Upper lobe of right lung (tissue), 1 donor: ENCODE measurements at regions not wholly inside any gene's neighbourhood (a gene's known extent, or its start where the extent isn't known, plus 50 kb on each side); places are given as distances from the start of the nearest gene placed in this dataset.

Experiments used
- ATAC-seq: fragments of 200-7000 bp; cut with Tn5 transposase; one replicate; pipeline ENCODE4 v1.9.1; 2020; ENCODE audit warnings: mild to moderate bottlenecking, moderate library complexity
- DNase-seq: peaks from one replicate; pipeline ENCODE4 v3.0.0-alpha.2; 2020
- H3K27ac ChIP-seq: fragments of 200-600 bp; one replicate; pipeline ENCODE4 v1.8.0; 2022
- H3K27me3 ChIP-seq: fragments of 200-600 bp; one replicate; pipeline ENCODE4 v1.8.0; 2022; ENCODE audit warnings: mild to moderate bottlenecking
- H3K36me3 ChIP-seq: fragments of 200-600 bp; one replicate; pipeline ENCODE4 v1.8.0; 2022
- H3K4me1 ChIP-seq: fragments of 200-600 bp; one replicate; pipeline ENCODE4 v1.8.0; 2022
- H3K4me3 ChIP-seq: fragments of 200-600 bp; one replicate; pipeline ENCODE4 v1.8.0; 2022; ENCODE audit warnings: mild to moderate bottlenecking
- H3K9me3 ChIP-seq: fragments of 200-600 bp; one replicate; pipeline ENCODE4 v1.8.0; 2022
- intact Hi-C: fragments of 100-400 bp; cut with DNase I; formaldehyde crosslinking; loops from one replicate; pipeline ENCODE4 v1.11.0; 2022
- TF ChIP-seq, protein P1 (sequence below): fragments of 200-600 bp; IDR thresholded peaks from one replicate; pipeline ENCODE4 v1.8.0; 2022; ENCODE audit warnings: antibody characterized with exemption
- donor health status: DM: no; HTN: yes; CAD: no; lungs with severe emphysema.

- Histone ChIP-seq H3K36me3 (no peaks in the 10 kb centered on the region), H3K4me1 (no peaks in the 10 kb centered on the region), H3K4me3 (no peak overlapping the region), H3K27ac (no peak overlapping the region), H3K9me3 (no peaks in the 10 kb centered on the region), H3K27me3 (no peaks in the 10 kb centered on the region)
- TF ChIP-seq, protein P1, sequence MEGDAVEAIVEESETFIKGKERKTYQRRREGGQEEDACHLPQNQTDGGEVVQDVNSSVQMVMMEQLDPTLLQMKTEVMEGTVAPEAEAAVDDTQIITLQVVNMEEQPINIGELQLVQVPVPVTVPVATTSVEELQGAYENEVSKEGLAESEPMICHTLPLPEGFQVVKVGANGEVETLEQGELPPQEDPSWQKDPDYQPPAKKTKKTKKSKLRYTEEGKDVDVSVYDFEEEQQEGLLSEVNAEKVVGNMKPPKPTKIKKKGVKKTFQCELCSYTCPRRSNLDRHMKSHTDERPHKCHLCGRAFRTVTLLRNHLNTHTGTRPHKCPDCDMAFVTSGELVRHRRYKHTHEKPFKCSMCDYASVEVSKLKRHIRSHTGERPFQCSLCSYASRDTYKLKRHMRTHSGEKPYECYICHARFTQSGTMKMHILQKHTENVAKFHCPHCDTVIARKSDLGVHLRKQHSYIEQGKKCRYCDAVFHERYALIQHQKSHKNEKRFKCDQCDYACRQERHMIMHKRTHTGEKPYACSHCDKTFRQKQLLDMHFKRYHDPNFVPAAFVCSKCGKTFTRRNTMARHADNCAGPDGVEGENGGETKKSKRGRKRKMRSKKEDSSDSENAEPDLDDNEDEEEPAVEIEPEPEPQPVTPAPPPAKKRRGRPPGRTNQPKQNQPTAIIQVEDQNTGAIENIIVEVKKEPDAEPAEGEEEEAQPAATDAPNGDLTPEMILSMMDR, result no peak
- DNase-seq, result no peak
- intact Hi-C loops, result no loop called here
- no peak for ATAC-seq
Measured at GRCh38 chr5:112004867-112005622, 248.1 kb upstream of the NREP start.

- ATAC-seq, result no peak
- intact Hi-C loops, result no loop called here
- TF ChIP-seq, protein P1, result no peak
Measured at GRCh38 chr5:112002376-112002775, 245.4 kb upstream of the NREP start.

DNA sequence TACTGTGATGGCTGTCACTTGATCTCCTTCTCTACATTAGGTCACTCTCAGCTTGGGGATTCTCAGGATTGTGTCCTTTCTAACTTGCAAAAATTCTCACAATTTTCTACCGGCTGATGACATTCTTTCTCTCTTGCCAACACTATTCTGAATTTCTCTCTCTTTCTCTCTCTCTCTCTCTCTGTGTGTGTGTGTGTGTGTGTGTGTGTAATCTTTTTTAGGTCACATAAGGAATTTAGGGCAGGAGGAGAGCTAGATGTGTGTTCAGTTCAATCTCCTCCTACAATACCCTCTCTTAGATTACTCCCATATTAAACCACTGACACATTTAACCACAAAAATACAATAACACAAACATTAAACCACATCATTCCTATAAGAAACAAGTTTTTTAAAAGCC, 242.3 kb upstream of the NREP start:
- no peaks in the 10 kb centered on the region for H3K9me3 ChIP-seq
- H3K4me1 ChIP-seq, result no peaks in the 10 kb centered on the region
- H3K4me3 ChIP-seq, result no peak overlapping the region
- H3K36me3 ChIP-seq, result no peaks in the 10 kb centered on the region
- TF ChIP-seq, protein P1, result no peak
- no peak overlapping the region for H3K27ac ChIP-seq
- DNase-seq, result no peak
- no peaks in the 10 kb centered on the region for H3K27me3 ChIP-seq
- no peak for ATAC-seq
- intact Hi-C loops, result no loop called here

More at GRCh38 chr5:112002376-112002775, 245.4 kb upstream of the NREP start:
- no peak overlapping the region for H3K4me3 ChIP-seq
- H3K27ac ChIP-seq, result no peak overlapping the region
- no peaks in the 10 kb centered on the region for H3K36me3 ChIP-seq
- H3K4me1 ChIP-seq, result no peaks in the 10 kb centered on the region
- no peaks in the 10 kb centered on the region for H3K9me3 ChIP-seq
- H3K27me3 ChIP-seq, result no peaks in the 10 kb centered on the region
- DNase-seq, result no peak

DNA sequence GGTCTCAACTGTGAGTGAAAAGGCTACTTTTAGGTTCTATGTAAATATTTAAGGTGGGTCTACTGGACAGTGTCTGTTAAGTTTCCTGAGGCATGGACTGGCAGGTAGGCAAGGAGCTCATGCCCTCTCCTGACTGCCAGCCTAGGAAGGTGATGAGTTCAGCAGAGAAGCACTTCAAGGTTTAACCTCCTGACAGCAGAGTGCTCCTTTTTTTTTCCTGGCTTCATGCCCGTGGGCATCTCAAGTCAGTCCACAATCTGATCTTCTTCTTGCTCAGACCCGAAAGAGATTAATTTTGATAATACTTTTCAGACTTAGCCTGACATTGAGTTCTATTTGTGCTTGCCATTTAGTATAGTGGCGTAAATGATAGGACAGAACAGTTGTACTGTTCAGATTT, 241.9 kb upstream of the NREP start:
- DNase-seq (no peak), ATAC-seq (no peak)
- Histone ChIP-seq H3K4me1 (no peaks in the 10 kb centered on the region), H3K27me3 (no peaks in the 10 kb centered on the region), H3K36me3 (no peaks in the 10 kb centered on the region), H3K4me3 (no peak overlapping the region), H3K27ac (no peak overlapping the region), H3K9me3 (no peaks in the 10 kb centered on the region)
- TF ChIP-seq, protein P1, result no peak
- intact Hi-C loops, result no loop called here

- DNase-seq (no peak), ATAC-seq (no peak)
- no peak overlapping the region for H3K27ac ChIP-seq
- TF ChIP-seq, protein P1, result no peak
- no peak overlapping the region for H3K4me3 ChIP-seq
- H3K27me3 ChIP-seq, result no peaks in the 10 kb centered on the region
- no peaks in the 10 kb centered on the region for H3K4me1 ChIP-seq
- intact Hi-C loops, result no loop called here
- no peaks in the 10 kb centered on the region for H3K9me3 ChIP-seq
- no peaks in the 10 kb centered on the region for H3K36me3 ChIP-seq
Measured at GRCh38 chr5:111997711-111998110, 240.7 kb upstream of the NREP start.

DNA sequence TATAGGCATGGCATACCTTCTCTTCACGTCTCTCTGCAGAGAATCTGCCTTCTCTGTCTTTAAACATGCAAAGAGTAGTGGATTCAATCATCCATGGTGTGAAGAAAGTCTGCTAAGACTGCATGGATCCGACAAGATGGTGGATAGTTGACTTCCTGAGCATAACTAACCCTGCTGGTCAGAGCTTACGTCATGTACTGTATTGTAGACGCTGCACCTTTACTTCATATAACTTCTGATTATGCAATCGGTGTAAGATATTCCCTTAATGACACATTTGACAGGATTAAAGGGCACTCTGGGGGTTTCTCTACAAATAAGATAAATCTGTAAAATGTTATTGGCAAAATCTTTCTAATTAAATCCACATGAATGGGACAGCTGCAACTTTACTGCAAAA, 240.3 kb upstream of the NREP start:
- no peak for ATAC-seq
- intact Hi-C loops, result no loop called here
- Histone ChIP-seq H3K27me3 (no peaks in the 10 kb centered on the region), H3K36me3 (no peaks in the 10 kb centered on the region), H3K4me1 (no peaks in the 10 kb centered on the region), H3K4me3 (no peak overlapping the region), H3K27ac (no peak overlapping the region), H3K9me3 (no peaks in the 10 kb centered on the region)
- no peak for DNase-seq
- TF ChIP-seq, protein P1, result no peak
